PC-3 (cell line): ENCODE measurements at regions not wholly inside any gene's neighbourhood (a gene's known extent, or its start where the extent isn't known, plus 50 kb on each side); places are given as distances from the start of the nearest gene placed in this dataset.

ENCODE experiments used
- ATAC-seq: fragments of 200-7000 bp; cut with Tn5 transposase; 2 replicates; pipeline ENCODE4 v1.9.1; 2020; ENCODE audit warnings: mild to moderate bottlenecking, moderate library complexity
- BruUV-seq: library from RNA; stranded (reverse); fragments of 400-500 nt; replicated peaks from 2 replicates; lab custom pipeline; 2021; lab: Mats Ljungman, UMichigan
- CTCF ChIA-PET: fragments of 300-600 bp; sonication (Branson Sonifier 250); formaldehyde crosslinking; loops from one replicate; lab custom pipeline; 2022; ENCODE audit warnings: antibody characterized with exemption; lab: Charles Lee
- POLR2A ChIA-PET: fragments of 300-600 bp; sonication (Branson Sonifier 250); formaldehyde crosslinking; loops from one replicate; lab custom pipeline; 2022; ENCODE audit warnings: antibody characterized with exemption; ENCODE audit not compliant: unreplicated experiment; lab: Charles Lee
- DNase-seq: peaks from one replicate; pipeline ENCODE4 v3.0.0-alpha.2; 2015
- H2AFZ ChIP-seq: fragments of 300-600 bp; sonication (generic); 2 replicates; pipeline ENCODE4 v1.6.0; 2016; ENCODE audit warnings: antibody characterized with exemption, low read length
- H3F3A ChIP-seq: fragments of 300-600 bp; sonication (generic); one replicate; pipeline ENCODE4 v1.6.0; 2017; ENCODE audit warnings: antibody characterized with exemption, low read length, control low read depth, mild to moderate bottlenecking; ENCODE audit not compliant: unreplicated experiment
- H3K27ac ChIP-seq: fragments of 300-600 bp; sonication (generic); 2 replicates; pipeline ENCODE4 v1.5.1; 2016; ENCODE audit warnings: mild to moderate bottlenecking, low read length
- H3K27me3 ChIP-seq: fragments of 300-600 bp; sonication (generic); 2 replicates; pipeline ENCODE4 v1.6.1; 2016; ENCODE audit warnings: low read length, mixed read lengths
- H3K36me3 ChIP-seq: fragments of 300-600 bp; sonication (generic); 2 replicates; pipeline ENCODE4 v1.6.1; 2016; ENCODE audit warnings: low read depth, mixed run types, low read length, mixed read lengths
- H3K4me1 ChIP-seq: fragments of 300-600 bp; sonication (generic); 2 replicates; pipeline ENCODE4 v1.5.1; 2016; ENCODE audit warnings: low read length; ENCODE audit not compliant: insufficient read depth
- H3K4me2 ChIP-seq: fragments of 300-600 bp; sonication (generic); 2 replicates; pipeline ENCODE4 v1.6.0; 2016; ENCODE audit warnings: low read length
- H3K4me3 ChIP-seq: fragments of 300-600 bp; sonication (generic); 2 replicates; pipeline ENCODE4 v1.5.1; 2016; ENCODE audit warnings: mild to moderate bottlenecking, low read length, mixed read lengths
- H3K79me2 ChIP-seq: fragments of 300-600 bp; sonication (generic); 2 replicates; pipeline ENCODE4 v1.6.1; 2017; ENCODE audit warnings: low read length, mixed read lengths
- H3K9ac ChIP-seq: fragments of 300-600 bp; sonication (generic); 2 replicates; pipeline ENCODE4 v1.6.0; 2016; ENCODE audit warnings: mild to moderate bottlenecking, low read length
- H3K9me2 ChIP-seq: fragments of 300-600 bp; sonication (generic); replicated peaks from 2 replicates; pipeline ENCODE4 v1.6.1; 2016; ENCODE audit warnings: mixed run types, low read length, mixed read lengths
- H3K9me3 ChIP-seq: fragments of 300-600 bp; sonication (generic); 2 replicates; pipeline ENCODE4 v1.6.1; 2016; ENCODE audit warnings: low read length, mixed read lengths
- H4K20me1 ChIP-seq: fragments of 300-600 bp; sonication (generic); 2 replicates; pipeline ENCODE4 v1.6.1; 2016; ENCODE audit warnings: low read length, mixed read lengths
- CTCF ChIP-seq: fragments of 300-600 bp; sonication (generic); conservative IDR thresholded peaks from 2 replicates; pipeline ENCODE4 v1.5.1; 2017; ENCODE audit warnings: antibody characterized with exemption, low read depth, mild to moderate bottlenecking, low read length
- EZH2 ChIP-seq: fragments of 300-600 bp; sonication (generic); IDR thresholded peaks from one replicate; pipeline ENCODE4 v1.6.1; 2017; ENCODE audit warnings: antibody characterized with exemption, mild to moderate bottlenecking, low read length; ENCODE audit not compliant: unreplicated experiment
- EZH2phosphoT487 ChIP-seq: fragments of 300-600 bp; sonication (generic); IDR thresholded peaks from 2 replicates; pipeline ENCODE4 v1.6.1; 2018; ENCODE audit warnings: mild to moderate bottlenecking, antibody characterized with exemption, low read length, borderline replicate concordance
- intact Hi-C: fragments of 100-400 bp; cut with micrococcal nuclease; formaldehyde crosslinking; loops from 2 replicates; pipeline ENCODE4 v1.9.0; 2023

DNA sequence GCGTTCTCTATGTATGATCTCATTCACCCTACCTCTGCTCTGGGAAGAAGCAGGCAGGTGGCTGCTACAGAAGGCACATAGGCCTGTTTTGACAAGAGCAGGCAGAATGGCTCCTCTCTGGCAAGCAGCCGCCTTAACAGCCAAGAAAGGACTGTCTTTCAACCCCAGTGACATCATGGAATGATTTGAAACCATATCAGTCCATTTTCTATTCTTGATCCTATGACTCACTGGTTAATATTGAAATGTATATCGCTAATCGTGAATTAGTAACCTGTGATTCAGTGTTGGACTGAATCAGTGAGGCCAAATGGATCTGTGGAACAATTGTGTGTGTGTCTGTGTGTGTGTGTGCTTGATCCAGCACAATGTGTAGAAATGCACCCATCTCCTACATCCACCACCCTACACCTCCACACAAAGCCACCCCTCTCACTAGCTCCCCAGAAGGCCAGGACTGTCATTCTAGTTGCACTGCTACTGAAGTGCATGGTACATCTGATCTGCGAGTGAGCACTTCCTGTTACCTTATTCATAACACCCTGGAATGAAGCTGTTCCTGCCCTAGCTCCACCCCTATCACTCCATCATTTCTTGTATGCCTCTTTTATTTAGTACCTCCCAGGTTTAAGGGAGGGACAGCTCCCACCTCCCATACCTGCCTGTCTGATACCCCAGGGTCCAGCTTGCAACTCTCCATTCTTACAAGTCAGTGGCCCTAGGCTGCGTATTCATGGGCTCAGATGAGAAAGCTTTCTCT is 460.0 kb downstream of the FOXO1 start:
- H3F3A ChIP-seq = no peaks in the 10 kb centered on the region
- peak; percentile 59 for ATAC-seq
- H3K4me1 ChIP-seq = peaks cover 18% of the 10 kb centered on the region
- ChIA-PET POLR2A (no interaction called here), CTCF (no interaction called here)
- no peaks in the 10 kb centered on the region for H3K79me2 ChIP-seq
- intact Hi-C loops = no loop called here
- H3K9me2 ChIP-seq = no peaks in the 10 kb centered on the region
- no peaks in the 10 kb centered on the region for H4K20me1 ChIP-seq
- peak overlapping the region; percentile 63 for H2AFZ ChIP-seq
- DNase-seq = peak; percentile 64
- H3K27me3 ChIP-seq = no peaks in the 10 kb centered on the region
- BruUV-seq = no TSS peak
- TF ChIP-seq EZH2phosphoT487 (no peak), EZH2 (no peak), CTCF (no peak)
- peak overlapping the region; percentile 81 for H3K27ac ChIP-seq
- peak overlapping the region; percentile 23; the same call in 1 of the 2 replicates for H3K9ac ChIP-seq
- H3K4me3 ChIP-seq = no peak overlapping the region
- H3K36me3 ChIP-seq = no peaks in the 10 kb centered on the region
- H3K9me3 ChIP-seq = no peaks in the 10 kb centered on the region
- H3K4me2 ChIP-seq = peak overlapping the region; percentile 32

- Histone ChIP-seq H3K27ac (peak overlapping the region; percentile 81), H3K36me3 (no peaks in the 10 kb centered on the region), H4K20me1 (no peaks in the 10 kb centered on the region), H3K79me2 (no peaks in the 10 kb centered on the region), H3K4me2 (peak overlapping the region; percentile 32), H3K4me1 (peaks cover 18% of the 10 kb centered on the region), H3K9me3 (no peaks in the 10 kb centered on the region), H3F3A (no peaks in the 10 kb centered on the region), H3K9me2 (no peaks in the 10 kb centered on the region), H3K9ac (peak overlapping the region; percentile 23; the same call in 1 of the 2 replicates), H3K4me3 (no peak overlapping the region), H3K27me3 (no peaks in the 10 kb centered on the region), H2AFZ (peak overlapping the region; percentile 63; the same call in 1 of the 2 replicates)
- ChIA-PET CTCF (no interaction called here), POLR2A (no interaction called here)
- ATAC-seq = no peak
- no peak for DNase-seq
- BruUV-seq = no TSS peak
- intact Hi-C loops = no loop called here
- TF ChIP-seq EZH2phosphoT487 = no peak
- no peak for TF ChIP-seq EZH2
- TF ChIP-seq CTCF = no peak
Observed at GRCh38 chr13:40207001-40207478, 459.4 kb downstream of the FOXO1 start.

GRCh38 chr13:40208517-40208916 is 457.9 kb downstream of the FOXO1 start:
- CTCF ChIA-PET = no interaction called here
- POLR2A ChIA-PET = no interaction called here
- no peak overlapping the region for H3K4me3 ChIP-seq

More at GRCh38 chr13:40208517-40208916, 457.9 kb downstream of the FOXO1 start:
- no TSS peak for BruUV-seq
- no peak for DNase-seq
- ATAC-seq = no peak
- no peak for TF ChIP-seq CTCF
- TF ChIP-seq EZH2 = no peak
- no peak for TF ChIP-seq EZH2phosphoT487
- Histone ChIP-seq H3K4me1 (peaks cover 18% of the 10 kb centered on the region), H4K20me1 (no peaks in the 10 kb centered on the region), H3K27me3 (no peaks in the 10 kb centered on the region), H3K9me2 (no peaks in the 10 kb centered on the region), H3K9me3 (no peaks in the 10 kb centered on the region), H2AFZ (no peak overlapping the region), H3K9ac (no peak overlapping the region), H3K4me2 (no peak overlapping the region), H3K27ac (no peak overlapping the region), H3K79me2 (no peaks in the 10 kb centered on the region), H3K36me3 (no peaks in the 10 kb centered on the region), H3F3A (no peaks in the 10 kb centered on the region)
- intact Hi-C loops = no loop called here
